Testis (tissue), 2 donors: ENCODE measurements at regions not wholly inside any gene's neighbourhood (a gene's known extent, or its start where the extent isn't known, plus 50 kb on each side); places are given as distances from the start of the nearest gene placed in this dataset.

Experiments
- DNase-seq: peaks from one replicate; pipeline ENCODE4 v3.0.0-alpha.2; 2019
- H3K27ac ChIP-seq, 2 donors: fragments of 200-600 bp; sonication (generic); one replicate each; pipeline ENCODE4 v1.5.1; 2019
- H3K27me3 ChIP-seq: fragments of 200-600 bp; sonication (generic); one replicate; pipeline ENCODE4 v1.5.1; 2019
- H3K36me3 ChIP-seq: fragments of 200-600 bp; sonication (generic); one replicate; pipeline ENCODE4 v1.5.1; 2017; ENCODE audit warnings: low read depth; ENCODE audit errors: missing control alignments
- H3K4me1 ChIP-seq: fragments of 200-600 bp; sonication (generic); one replicate; pipeline ENCODE4 v1.5.1; 2019
- H3K4me3 ChIP-seq, 2 donors: fragments of 200-600 bp; sonication (generic); one replicate each; pipeline ENCODE4 v1.5.1; 2017 to 2019
- H3K9me3 ChIP-seq: fragments of 200-600 bp; sonication (generic); one replicate; pipeline ENCODE4 v1.5.1; 2017
- POLR2A ChIP-seq: fragments of 450-650 bp; IDR thresholded peaks from one replicate; pipeline ENCODE4 v1.6.1; 2017; ENCODE audit warnings: antibody characterized with exemption, mild to moderate bottlenecking, moderate library complexity
- WGBS, 2 donors: methylation state at CpG; one replicate each; pipeline ENCODE4 v1.1.5; 2018; 5-methylcytosine and 5-hydroxymethylcytosine counted together
- intact Hi-C: fragments of 100-400 bp; cut with DNase I; formaldehyde crosslinking; loops from one replicate; pipeline ENCODE4 v1.15.1; 2023; ENCODE audit warnings: low total_unique reads
- TF ChIP-seq, protein P1 (sequence below), 3 experiments: fragments of 450-650 bp in 2 of 3; fragments of 200-600 bp in 1 of 3; sonication (generic) in 1 of 3; IDR thresholded peaks; one replicate each; pipeline ENCODE4 v1.5.1; 2016 to 2019; ENCODE audit warnings: antibody characterized with exemption in 3 of 3, mild to moderate bottlenecking in 2 of 3, moderate library complexity in 1 of 3

DNA sequence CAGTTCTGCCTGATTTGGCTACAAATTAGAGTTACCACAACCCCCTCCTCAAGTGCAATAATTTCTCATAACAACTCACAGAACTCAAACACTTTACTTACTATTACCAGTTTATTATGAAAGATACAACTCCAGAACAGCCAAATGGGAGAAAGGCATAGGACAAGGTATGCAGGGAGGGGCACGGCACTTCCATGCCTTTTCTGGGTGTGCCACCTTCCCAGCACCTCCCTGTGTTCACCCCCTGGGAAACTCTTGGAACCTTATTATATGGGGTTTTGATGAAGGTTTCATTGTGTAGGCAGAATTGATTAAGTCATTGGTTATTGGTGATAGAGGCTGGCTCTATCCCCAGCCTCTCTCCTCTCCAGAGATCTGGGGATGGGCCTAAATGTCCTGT is 66.6 kb upstream of the RAP2B start:
- H3K27me3 ChIP-seq, result no peaks in the 10 kb centered on the region
- intact Hi-C loops, result no loop called here
- H3K9me3 ChIP-seq, result no peaks in the 10 kb centered on the region
- no peaks in the 10 kb centered on the region for H3K4me1 ChIP-seq
- no peaks in the 10 kb centered on the region for H3K36me3 ChIP-seq
- no peak for TF ChIP-seq POLR2A
- TF ChIP-seq, protein P1, sequence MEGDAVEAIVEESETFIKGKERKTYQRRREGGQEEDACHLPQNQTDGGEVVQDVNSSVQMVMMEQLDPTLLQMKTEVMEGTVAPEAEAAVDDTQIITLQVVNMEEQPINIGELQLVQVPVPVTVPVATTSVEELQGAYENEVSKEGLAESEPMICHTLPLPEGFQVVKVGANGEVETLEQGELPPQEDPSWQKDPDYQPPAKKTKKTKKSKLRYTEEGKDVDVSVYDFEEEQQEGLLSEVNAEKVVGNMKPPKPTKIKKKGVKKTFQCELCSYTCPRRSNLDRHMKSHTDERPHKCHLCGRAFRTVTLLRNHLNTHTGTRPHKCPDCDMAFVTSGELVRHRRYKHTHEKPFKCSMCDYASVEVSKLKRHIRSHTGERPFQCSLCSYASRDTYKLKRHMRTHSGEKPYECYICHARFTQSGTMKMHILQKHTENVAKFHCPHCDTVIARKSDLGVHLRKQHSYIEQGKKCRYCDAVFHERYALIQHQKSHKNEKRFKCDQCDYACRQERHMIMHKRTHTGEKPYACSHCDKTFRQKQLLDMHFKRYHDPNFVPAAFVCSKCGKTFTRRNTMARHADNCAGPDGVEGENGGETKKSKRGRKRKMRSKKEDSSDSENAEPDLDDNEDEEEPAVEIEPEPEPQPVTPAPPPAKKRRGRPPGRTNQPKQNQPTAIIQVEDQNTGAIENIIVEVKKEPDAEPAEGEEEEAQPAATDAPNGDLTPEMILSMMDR (IDR thresholded peaks at IDR 0.05), result no peak
- H3K27ac ChIP-seq, result no peak overlapping the region
- no peak overlapping the region for H3K4me3 ChIP-seq
- 100% methylated on average over 1 of the region's 1 CpG for WGBS, 2 donors
- DNase-seq, result no peak

DNA sequence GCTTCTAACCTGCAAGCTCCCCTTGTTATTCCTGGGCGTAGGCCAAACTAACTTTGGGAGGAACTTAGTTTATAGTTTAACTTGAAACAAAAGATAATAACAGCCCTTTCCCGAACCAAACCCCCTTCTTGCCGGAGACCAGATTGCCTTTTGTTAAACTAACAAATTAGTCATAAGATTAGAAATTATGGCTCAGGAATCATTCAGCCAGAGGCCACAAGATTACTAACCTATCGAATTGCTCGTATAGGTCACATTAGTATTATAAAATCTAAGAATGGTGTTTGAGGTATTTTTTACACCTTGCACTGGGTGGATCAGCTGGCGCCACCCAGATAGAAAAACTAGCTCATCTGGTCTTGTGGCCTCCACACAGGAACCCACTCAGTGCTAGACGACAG is 65.3 kb upstream of the RAP2B start:
- TF ChIP-seq POLR2A, result no peak
- TF ChIP-seq, protein P1 (IDR thresholded peaks at IDR 0.05), result no peak
- no peak for DNase-seq
- intact Hi-C loops, result no loop called here
- no peaks in the 10 kb centered on the region for H3K27me3 ChIP-seq
- H3K4me3 ChIP-seq, result no peak overlapping the region
- H3K9me3 ChIP-seq, result no peaks in the 10 kb centered on the region
- H3K27ac ChIP-seq, result no peak overlapping the region
- 61 to 64% methylated on average over 7 of the region's 7 CpGs for WGBS, 2 donors
- no peaks in the 10 kb centered on the region for H3K4me1 ChIP-seq
- no peaks in the 10 kb centered on the region for H3K36me3 ChIP-seq

DNA sequence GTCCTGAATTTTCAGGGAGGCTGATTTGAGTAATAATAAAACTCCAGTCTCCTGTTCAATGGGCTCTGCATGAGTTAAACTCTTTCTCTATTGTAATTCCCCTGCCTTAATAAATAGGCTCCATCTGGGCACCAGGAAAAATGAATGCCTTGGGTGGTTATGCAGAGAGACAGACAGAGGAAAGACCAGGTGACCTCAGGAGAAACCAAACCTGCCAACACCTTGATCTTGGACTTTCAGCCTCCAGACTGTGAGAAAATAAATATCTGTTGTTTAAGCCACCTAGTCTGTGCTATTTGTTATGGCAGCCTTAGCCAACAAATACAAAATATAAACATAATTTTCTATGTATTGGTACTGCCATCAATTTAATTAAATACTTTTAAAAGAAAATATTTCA is 64.8 kb upstream of the RAP2B start:
- Histone ChIP-seq H3K4me3 (no peak overlapping the region), H3K4me1 (no peaks in the 10 kb centered on the region), H3K27me3 (no peaks in the 10 kb centered on the region), H3K27ac (no peak overlapping the region), H3K36me3 (no peaks in the 10 kb centered on the region), H3K9me3 (no peaks in the 10 kb centered on the region)
- intact Hi-C loops, result no loop called here
- no peak for TF ChIP-seq POLR2A
- TF ChIP-seq, protein P1 (IDR thresholded peaks at IDR 0.05), result no peak
- no peak for DNase-seq

DNA sequence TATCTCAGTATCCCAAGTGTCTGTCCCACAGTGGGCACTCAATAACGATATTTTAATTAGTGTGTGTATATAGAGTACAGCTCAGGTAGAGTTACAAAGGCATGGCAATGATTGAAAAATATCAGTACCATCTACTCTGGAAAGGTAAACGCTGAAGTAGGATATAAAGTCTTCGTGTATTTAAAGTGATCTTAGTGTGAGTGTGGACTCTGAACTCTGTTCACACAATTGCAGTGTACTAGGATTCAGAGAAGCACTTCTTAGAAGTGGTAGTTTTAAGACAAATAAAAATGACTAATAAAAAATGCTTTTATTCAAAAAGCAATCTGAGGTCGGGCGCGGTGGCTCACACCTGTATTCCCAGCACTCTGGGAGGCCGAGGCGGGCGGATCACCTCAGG is 62.9 kb upstream of the RAP2B start:
- Histone ChIP-seq H3K9me3 (no peaks in the 10 kb centered on the region), H3K27ac (no peak overlapping the region), H3K27me3 (no peaks in the 10 kb centered on the region), H3K4me3 (no peak overlapping the region), H3K36me3 (no peaks in the 10 kb centered on the region), H3K4me1 (no peaks in the 10 kb centered on the region)
- DNase-seq, result no peak
- TF ChIP-seq POLR2A, result no peak
- TF ChIP-seq, protein P1 (IDR thresholded peaks at IDR 0.05), result no peak
- 97 to 98% methylated on average over 9 of the region's 9 CpGs for WGBS, 2 donors
- intact Hi-C loops, result no loop called here

DNA sequence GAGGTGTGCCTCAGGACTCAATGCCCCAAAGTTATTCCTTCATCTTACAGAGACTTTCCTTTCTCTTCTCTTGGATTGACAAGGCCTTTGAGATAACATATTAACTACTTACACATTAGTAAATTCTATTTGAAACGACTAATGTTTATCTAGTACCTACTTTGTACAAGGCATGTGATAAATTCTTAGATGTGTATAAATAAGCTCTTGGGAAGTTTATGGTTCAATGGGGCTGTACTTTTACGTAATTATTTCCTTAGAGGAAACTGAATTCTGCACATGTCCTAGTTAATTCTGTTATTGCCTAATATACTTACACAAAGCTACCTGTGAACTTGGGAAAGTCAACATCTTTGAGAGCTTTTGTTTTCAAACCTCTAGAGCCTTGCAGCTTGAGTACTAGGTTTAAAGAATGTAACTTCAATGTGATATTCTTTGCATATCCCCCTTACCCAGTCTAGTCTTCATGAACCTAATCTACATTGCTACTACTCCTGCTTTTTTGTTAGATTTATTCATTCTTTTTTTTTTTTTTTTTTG is 58.5 kb upstream of the RAP2B start:
- H3K27ac ChIP-seq, result no peak overlapping the region
- no peaks in the 10 kb centered on the region for H3K9me3 ChIP-seq
- no peak for DNase-seq
- H3K4me3 ChIP-seq, result no peak overlapping the region
- H3K36me3 ChIP-seq, result no peaks in the 10 kb centered on the region
- 57 to 63% methylated on average over 2 of the region's 2 CpGs for WGBS, 2 donors
- no peak for TF ChIP-seq POLR2A
- TF ChIP-seq, protein P1 (IDR thresholded peaks at IDR 0.05), result no peak
- intact Hi-C loops, result no loop called here
- H3K27me3 ChIP-seq, result no peaks in the 10 kb centered on the region
- H3K4me1 ChIP-seq, result no peaks in the 10 kb centered on the region
